CD8-positive, alpha-beta memory T cell (primary cell): ENCODE measurements at regions not wholly inside any gene's neighbourhood (a gene's known extent, or its start where the extent isn't known, plus 50 kb on each side); places are given as distances from the start of the nearest gene placed in this dataset.
"Not testable (repeated sequence)": the region's sequence is repeated elsewhere in the genome, so short reads cannot be mapped to it uniquely, and the experiment has no call there.

ENCODE experiments used
- CTCF ChIA-PET: fragments of 350-600 bp; sonication (Branson Sonifier 250); formaldehyde crosslinking; loops from one replicate; lab custom pipeline; 2021; ENCODE audit warnings: antibody characterized with exemption; lab: Charles Lee
- POLR2A ChIA-PET: fragments of 350-600 bp; sonication (Branson Sonifier 250); formaldehyde crosslinking; loops from one replicate; lab custom pipeline; 2021; ENCODE audit warnings: antibody characterized with exemption; lab: Charles Lee
- DNase-seq, 5 donors: peaks; one replicate each; pipeline versions ENCODE4 v3.0.0 to v3.0.0-alpha.2; 2020 to 2022; ENCODE audit warnings: mixed read lengths in 1 of 5
- H3K27ac ChIP-seq: one replicate; pipeline ENCODE4 v1.7.0; 2013; ENCODE audit warnings: low read depth, mild to moderate bottlenecking, low read length, moderate library complexity
- H3K27me3 ChIP-seq: 2 replicates; pipeline ENCODE4 v1.7.0; 2013; ENCODE audit warnings: low read length, mild to moderate bottlenecking; ENCODE audit not compliant: insufficient read depth, poor library complexity, severe bottlenecking
- H3K36me3 ChIP-seq: 2 replicates; pipeline ENCODE4 v1.7.0; 2013; ENCODE audit warnings: mild to moderate bottlenecking, low read length, moderate library complexity; ENCODE audit not compliant: insufficient read depth
- H3K4me1 ChIP-seq: 2 replicates; pipeline ENCODE4 v1.7.0; 2013; ENCODE audit warnings: mild to moderate bottlenecking, low read length, moderate library complexity; ENCODE audit not compliant: insufficient read depth
- H3K4me3 ChIP-seq: 2 replicates; pipeline ENCODE4 v1.7.0; 2013; ENCODE audit warnings: mild to moderate bottlenecking, low read length
- H3K9me3 ChIP-seq: 2 replicates; pipeline ENCODE4 v1.7.0; 2013; ENCODE audit warnings: mild to moderate bottlenecking, low read length
- H3K27ac Mint-ChIP-seq, 8 donors: one replicate each; pipeline ENCODE4 v1.8.0; 2020 to 2021; ENCODE audit warnings: mixed read lengths in 8 of 8, mild to moderate bottlenecking in 6 of 8, inconsistent platforms in 3 of 8, moderate library complexity in 3 of 8
- H3K27me3 Mint-ChIP-seq, 2 donors: one replicate each; pipeline ENCODE4 v1.8.0; 2020 to 2021; ENCODE audit warnings: mixed read lengths in 2 of 2, mild to moderate bottlenecking in 1 of 2, moderate library complexity in 1 of 2
- H3K36me3 Mint-ChIP-seq, 3 donors: one replicate each; pipeline ENCODE4 v1.8.0; 2020 to 2021; ENCODE audit warnings: mixed read lengths in 3 of 3, inconsistent platforms in 1 of 3, mild to moderate bottlenecking in 1 of 3
- H3K4me1 Mint-ChIP-seq, 3 donors: one replicate each; pipeline ENCODE4 v1.8.0; 2020 to 2021; ENCODE audit warnings: mixed read lengths in 3 of 3, inconsistent platforms in 1 of 3, mild to moderate bottlenecking in 1 of 3
- H3K4me3 Mint-ChIP-seq, 7 donors: one replicate each; pipeline ENCODE4 v1.8.0; 2020 to 2021; ENCODE audit warnings: mixed read lengths in 7 of 7, mild to moderate bottlenecking in 6 of 7, moderate library complexity in 4 of 7, inconsistent platforms in 2 of 7
- H3K9me3 Mint-ChIP-seq, 5 donors: one replicate each; pipeline ENCODE4 v1.8.0; 2020 to 2022; ENCODE audit warnings: mixed read lengths in 5 of 5, mild to moderate bottlenecking in 3 of 5, moderate library complexity in 2 of 5, inconsistent platforms in 1 of 5

DNA sequence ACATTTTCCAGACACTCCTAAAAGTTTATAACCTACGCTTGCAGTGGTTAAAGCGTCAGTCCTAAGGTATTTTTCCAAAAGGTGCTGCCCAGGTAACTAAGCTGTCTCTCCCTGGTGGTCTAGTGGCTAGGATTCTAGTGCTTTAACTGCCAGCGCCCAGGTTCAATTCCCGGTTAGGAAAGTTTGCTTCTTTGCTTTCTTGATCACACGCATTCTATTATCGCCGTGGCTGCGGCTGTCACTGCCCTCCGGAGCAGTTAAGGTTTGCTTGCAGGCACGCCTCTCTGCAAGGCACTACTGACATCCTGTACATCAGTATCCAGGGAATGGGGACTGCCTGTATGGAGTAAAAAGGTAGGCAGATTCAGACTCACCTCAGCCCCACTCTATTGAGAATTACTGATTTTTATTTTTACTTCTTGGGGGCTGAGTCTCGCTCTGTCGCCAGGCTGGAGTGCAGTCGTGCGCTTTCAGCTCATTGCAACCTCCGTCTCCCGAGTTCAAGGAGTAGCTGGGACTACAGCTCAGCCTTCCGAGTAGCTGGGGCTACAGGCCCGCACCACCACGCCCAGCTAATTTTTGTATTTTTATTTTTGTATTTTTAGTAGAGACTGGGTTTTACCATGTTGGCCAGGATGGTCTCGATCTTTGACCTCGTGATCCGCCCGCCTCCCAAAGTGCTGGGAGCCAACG is 53.2 kb upstream of the CFAP126 start:
- H3K27me3 Mint-ChIP-seq, result peaks cover 5 to 7% of the 10 kb centered on the region in 2 donors
- CTCF ChIA-PET, result no interaction called here
- POLR2A ChIA-PET, result interaction anchor here (0.6 kb wide), 1 partner anchor 268 kb away, joined by 4 read pairs; no protein-coding TSS in a partner anchor
- no peak overlapping the region for H3K4me3 ChIP-seq
- DNase-seq, result no peak
- peak overlapping the region in 2 of 7 donors; percentile 32 to 72 for H3K4me3 Mint-ChIP-seq
- no peaks in the 10 kb centered on the region for H3K9me3 Mint-ChIP-seq
- no peaks in the 10 kb centered on the region for H3K9me3 ChIP-seq
- peaks cover 3 to 8% (median 7%) of the 10 kb centered on the region in 3 donors for H3K4me1 Mint-ChIP-seq
- no peaks in the 10 kb centered on the region for H3K27me3 ChIP-seq
- H3K27ac Mint-ChIP-seq, result no peak overlapping the region
- no peak overlapping the region for H3K27ac ChIP-seq
- H3K4me1 ChIP-seq, result peaks cover 6% of the 10 kb centered on the region
- peaks cover 0 to 2% (median 0%) of the 10 kb centered on the region in 3 donors for H3K36me3 Mint-ChIP-seq
- H3K36me3 ChIP-seq, result no peaks in the 10 kb centered on the region

DNA sequence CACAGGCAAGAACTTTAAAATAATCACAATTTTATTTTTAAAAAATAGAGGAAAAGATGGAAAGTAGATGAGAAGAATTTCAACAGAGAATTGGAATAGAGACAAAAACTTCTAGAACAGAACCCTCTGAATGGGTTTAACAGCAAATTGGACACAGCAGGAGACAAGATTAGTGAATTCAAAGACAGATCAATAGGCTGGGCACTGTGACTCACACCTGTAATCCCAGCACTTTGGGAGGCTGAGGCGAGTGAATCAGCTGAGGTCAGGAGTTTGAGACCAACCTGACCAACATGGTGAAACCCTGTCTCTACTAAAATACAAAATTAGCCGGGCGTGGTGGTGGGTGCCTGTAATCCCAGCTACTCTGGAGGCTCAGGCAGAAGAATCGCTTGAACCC is 49.9 kb upstream of the CFAP126 start:
- H3K9me3 Mint-ChIP-seq, H3K27me3 ChIP-seq, H3K27me3 Mint-ChIP-seq, H3K4me3 Mint-ChIP-seq, POLR2A ChIA-PET, H3K27ac ChIP-seq, DNase-seq, H3K4me1 Mint-ChIP-seq, H3K9me3 ChIP-seq, H3K4me3 ChIP-seq, H3K36me3 Mint-ChIP-seq, CTCF ChIA-PET, H3K4me1 ChIP-seq, H3K27ac Mint-ChIP-seq, H3K36me3 ChIP-seq: not testable (repeated sequence)
